WTC11 (cell line): ENCODE measurements at regions not wholly inside any gene's neighbourhood (a gene's known extent, or its start where the extent isn't known, plus 50 kb on each side); places are given as distances from the start of the nearest gene placed in this dataset.

Source experiments
- ATAC-seq: fragments of 200-7000 bp; cut with Tn5 transposase; 2 replicates; pipeline ENCODE4 v1.10.0; 2021; ENCODE audit warnings: mild to moderate bottlenecking, moderate library complexity
- CTCF ChIA-PET: fragments of 300-600 bp; sonication (Branson Sonifier 250); formaldehyde crosslinking; loops from one replicate; lab custom pipeline; 2021; ENCODE audit warnings: antibody characterized with exemption; lab: Charles Lee
- POLR2A ChIA-PET: fragments of 350-600 bp; sonication (Branson Sonifier 250); formaldehyde crosslinking; loops from one replicate; lab custom pipeline; 2021; ENCODE audit warnings: antibody characterized with exemption; lab: Charles Lee
- DNase-seq: peaks from one replicate; pipeline ENCODE4 v3.0.0; 2021; ENCODE audit warnings: low spot score
- H3K27ac Mint-ChIP-seq: 2 replicates; pipeline ENCODE4 v1.8.0; 2021; ENCODE audit warnings: mixed read lengths
- H3K27me3 Mint-ChIP-seq: 2 replicates; pipeline ENCODE4 v1.8.0; 2021; ENCODE audit warnings: low read depth, mild to moderate bottlenecking, moderate library complexity, mixed read lengths
- H3K36me3 Mint-ChIP-seq: 2 replicates; pipeline ENCODE4 v1.8.0; 2021; ENCODE audit warnings: mixed read lengths
- H3K4me1 Mint-ChIP-seq: 2 replicates; pipeline ENCODE4 v1.8.0; 2022; ENCODE audit warnings: mixed read lengths
- H3K4me3 Mint-ChIP-seq: 2 replicates; pipeline ENCODE4 v1.8.0; 2021; ENCODE audit warnings: mild to moderate bottlenecking, moderate library complexity, mixed read lengths
- H3K9me3 Mint-ChIP-seq: 2 replicates; pipeline ENCODE4 v1.8.0; 2021; ENCODE audit warnings: mixed read lengths
- EMX1 ChIP-seq: fragments of 250-450 bp; sonication (Bioruptor Pico); IDR thresholded peaks from 2 replicates; pipeline ENCODE4 v1.8.0; 2021; ENCODE audit warnings: mild to moderate bottlenecking
- ERG ChIP-seq: fragments of 250-450 bp; sonication (Bioruptor Pico); IDR thresholded peaks from 2 replicates; pipeline ENCODE4 v1.8.0; 2021; ENCODE audit warnings: mild to moderate bottlenecking
- ESRRA ChIP-seq: sonication (generic); formaldehyde crosslinking; IDR thresholded peaks from 2 replicates; pipeline ENCODE4 v1.8.1; 2022; ENCODE audit warnings: mild to moderate bottlenecking, missing genetic modification reagents, borderline replicate concordance
- JUN ChIP-seq: sonication (generic); formaldehyde crosslinking; IDR thresholded peaks from 2 replicates; pipeline ENCODE4 v1.8.0; 2023; ENCODE audit warnings: mild to moderate bottlenecking, missing genetic modification reagents
- KAT7 ChIP-seq: sonication (generic); formaldehyde crosslinking; IDR thresholded peaks from 2 replicates; pipeline ENCODE4 v1.8.1; 2023; ENCODE audit warnings: missing genetic modification reagents, mild to moderate bottlenecking, borderline replicate concordance
- NR1H2 ChIP-seq: sonication (generic); formaldehyde crosslinking; IDR thresholded peaks from 2 replicates; pipeline ENCODE4 v1.9.0; 2021; ENCODE audit warnings: mild to moderate bottlenecking, moderate library complexity, missing genetic modification reagents
- NR3C1 ChIP-seq: sonication (generic); formaldehyde crosslinking; conservative IDR thresholded peaks from 2 replicates; pipeline ENCODE4 v1.8.1; 2023; ENCODE audit warnings: low read depth, mild to moderate bottlenecking, missing genetic modification reagents
- STAT6 ChIP-seq: sonication (generic); formaldehyde crosslinking; conservative IDR thresholded peaks from 2 replicates; pipeline ENCODE4 v1.8.1; 2023; ENCODE audit warnings: mild to moderate bottlenecking, low read depth, missing genetic modification reagents, moderate library complexity
- TEAD4 ChIP-seq: sonication (generic); formaldehyde crosslinking; IDR thresholded peaks from 2 replicates; pipeline ENCODE4 v1.8.0; 2022; ENCODE audit warnings: mild to moderate bottlenecking, missing genetic modification reagents
- USF1 ChIP-seq: sonication (generic); formaldehyde crosslinking; IDR thresholded peaks from 2 replicates; pipeline ENCODE4 v1.8.0; 2022; ENCODE audit warnings: mild to moderate bottlenecking, missing genetic modification reagents
- ZBTB21 ChIP-seq: sonication (generic); formaldehyde crosslinking; IDR thresholded peaks from 2 replicates; pipeline ENCODE4 v1.8.1; 2023; ENCODE audit warnings: mild to moderate bottlenecking, missing genetic modification reagents, borderline replicate concordance
- ZNF219 ChIP-seq: sonication (generic); formaldehyde crosslinking; IDR thresholded peaks from 2 replicates; pipeline ENCODE4 v1.8.0; 2023; ENCODE audit warnings: missing genetic modification reagents, mild to moderate bottlenecking, borderline replicate concordance
- ZNF263 ChIP-seq: sonication (generic); formaldehyde crosslinking; IDR thresholded peaks from 2 replicates; pipeline ENCODE4 v1.8.1; 2022; ENCODE audit warnings: low read depth, mild to moderate bottlenecking, moderate library complexity, missing genetic modification reagents
- ZNF396 ChIP-seq: fragments of 250-450 bp; sonication (Bioruptor Pico); IDR thresholded peaks from 2 replicates; pipeline ENCODE4 v1.8.0; 2021; ENCODE audit warnings: mild to moderate bottlenecking, moderate library complexity, borderline replicate concordance
- TF ChIP-seq, protein P1 (sequence below): sonication (generic); formaldehyde crosslinking; IDR thresholded peaks from 2 replicates; pipeline ENCODE4 v1.8.1; 2023; ENCODE audit warnings: mild to moderate bottlenecking, missing genetic modification reagents, borderline replicate concordance
- TF ChIP-seq, protein P2 (sequence below): sonication (generic); formaldehyde crosslinking; IDR thresholded peaks from 2 replicates; pipeline ENCODE4 v1.8.1; 2023; ENCODE audit warnings: mild to moderate bottlenecking, missing genetic modification reagents
- TF ChIP-seq, protein P3 (sequence below): fragments of 250-450 bp; sonication (Bioruptor Pico); conservative IDR thresholded peaks from 2 replicates; pipeline ENCODE4 v1.9.0; 2021; ENCODE audit warnings: mild to moderate bottlenecking
- TF ChIP-seq, protein P4 (sequence below): sonication (generic); formaldehyde crosslinking; IDR thresholded peaks from 2 replicates; pipeline ENCODE4 v1.8.1; 2023; ENCODE audit warnings: mild to moderate bottlenecking, missing genetic modification reagents, moderate library complexity

- ChIA-PET CTCF (no interaction called here), POLR2A (no interaction called here)
- H3K27me3 Mint-ChIP-seq, result no peaks in the 10 kb centered on the region
- ATAC-seq (no peak), DNase-seq (no peak)
- no peak overlapping the region for H3K27ac Mint-ChIP-seq
- no peak overlapping the region for H3K4me3 Mint-ChIP-seq
- H3K9me3 Mint-ChIP-seq, result no peaks in the 10 kb centered on the region
- H3K36me3 Mint-ChIP-seq, result no peaks in the 10 kb centered on the region
- H3K4me1 Mint-ChIP-seq, result peaks cover 11% of the 10 kb centered on the region
- TF ChIP-seq ZNF396 (CRISPR knock-in tag) (no peak), NR3C1 (CRISPR knock-in tag) (no peak), TEAD4 (CRISPR knock-in tag) (no peak), ESRRA (no peak), USF1 (no peak)
- TF ChIP-seq, protein P1, sequence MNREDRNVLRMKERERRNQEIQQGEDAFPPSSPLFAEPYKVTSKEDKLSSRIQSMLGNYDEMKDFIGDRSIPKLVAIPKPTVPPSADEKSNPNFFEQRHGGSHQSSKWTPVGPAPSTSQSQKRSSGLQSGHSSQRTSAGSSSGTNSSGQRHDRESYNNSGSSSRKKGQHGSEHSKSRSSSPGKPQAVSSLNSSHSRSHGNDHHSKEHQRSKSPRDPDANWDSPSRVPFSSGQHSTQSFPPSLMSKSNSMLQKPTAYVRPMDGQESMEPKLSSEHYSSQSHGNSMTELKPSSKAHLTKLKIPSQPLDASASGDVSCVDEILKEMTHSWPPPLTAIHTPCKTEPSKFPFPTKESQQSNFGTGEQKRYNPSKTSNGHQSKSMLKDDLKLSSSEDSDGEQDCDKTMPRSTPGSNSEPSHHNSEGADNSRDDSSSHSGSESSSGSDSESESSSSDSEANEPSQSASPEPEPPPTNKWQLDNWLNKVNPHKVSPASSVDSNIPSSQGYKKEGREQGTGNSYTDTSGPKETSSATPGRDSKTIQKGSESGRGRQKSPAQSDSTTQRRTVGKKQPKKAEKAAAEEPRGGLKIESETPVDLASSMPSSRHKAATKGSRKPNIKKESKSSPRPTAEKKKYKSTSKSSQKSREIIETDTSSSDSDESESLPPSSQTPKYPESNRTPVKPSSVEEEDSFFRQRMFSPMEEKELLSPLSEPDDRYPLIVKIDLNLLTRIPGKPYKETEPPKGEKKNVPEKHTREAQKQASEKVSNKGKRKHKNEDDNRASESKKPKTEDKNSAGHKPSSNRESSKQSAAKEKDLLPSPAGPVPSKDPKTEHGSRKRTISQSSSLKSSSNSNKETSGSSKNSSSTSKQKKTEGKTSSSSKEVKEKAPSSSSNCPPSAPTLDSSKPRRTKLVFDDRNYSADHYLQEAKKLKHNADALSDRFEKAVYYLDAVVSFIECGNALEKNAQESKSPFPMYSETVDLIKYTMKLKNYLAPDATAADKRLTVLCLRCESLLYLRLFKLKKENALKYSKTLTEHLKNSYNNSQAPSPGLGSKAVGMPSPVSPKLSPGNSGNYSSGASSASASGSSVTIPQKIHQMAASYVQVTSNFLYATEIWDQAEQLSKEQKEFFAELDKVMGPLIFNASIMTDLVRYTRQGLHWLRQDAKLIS, result no peak
Measured at GRCh38 chr4:152202415-152202814, 333.5 kb downstream of the FBXW7 start.

DNA sequence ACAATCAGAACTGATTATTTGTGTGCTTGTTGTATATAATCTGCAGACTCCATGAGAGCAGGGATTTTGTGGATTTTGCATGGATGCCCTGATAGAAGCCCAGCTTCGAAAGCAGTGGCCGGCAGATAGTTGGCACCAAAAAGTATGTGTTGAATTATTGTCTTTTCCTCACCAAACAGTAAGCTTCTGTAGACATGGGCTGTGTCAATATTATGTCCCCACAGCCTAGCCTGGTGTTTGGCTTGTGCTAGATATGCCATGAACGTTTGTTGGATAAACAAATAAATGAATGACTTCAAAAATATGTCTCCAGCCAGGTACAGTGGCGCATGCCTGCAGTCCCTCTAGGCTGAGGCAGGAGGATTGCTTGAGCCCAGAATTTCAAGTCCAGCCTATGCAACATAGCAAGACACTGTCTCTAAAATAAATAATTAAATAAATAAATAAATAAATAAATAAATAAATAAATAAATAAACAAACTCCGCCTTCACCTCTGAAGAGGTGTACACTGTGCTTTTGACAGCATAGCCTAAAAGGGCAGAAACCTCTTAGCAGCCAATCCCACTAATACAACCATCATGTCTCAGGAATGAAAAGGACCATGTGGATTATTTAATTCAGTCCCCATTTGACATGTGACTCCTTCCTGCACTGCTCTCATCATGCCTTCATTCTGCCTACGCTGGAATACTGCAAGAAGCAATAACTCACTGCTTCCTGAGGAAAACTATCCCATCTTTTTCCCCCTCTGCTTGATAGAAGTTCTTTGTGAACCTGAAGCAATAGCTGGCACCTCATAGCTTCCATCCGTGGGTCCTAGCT lies 335.2 kb downstream of the FBXW7 start:
- Mint-ChIP-seq H3K27me3 (no peaks in the 10 kb centered on the region), H3K27ac (no peak overlapping the region), H3K4me1 (no peaks in the 10 kb centered on the region), H3K4me3 (no peak overlapping the region), H3K36me3 (no peaks in the 10 kb centered on the region), H3K9me3 (no peaks in the 10 kb centered on the region)
- TF ChIP-seq KAT7 (CRISPR knock-in tag), result no peak
- TF ChIP-seq ERG, result no peak
- TF ChIP-seq, protein P2, sequence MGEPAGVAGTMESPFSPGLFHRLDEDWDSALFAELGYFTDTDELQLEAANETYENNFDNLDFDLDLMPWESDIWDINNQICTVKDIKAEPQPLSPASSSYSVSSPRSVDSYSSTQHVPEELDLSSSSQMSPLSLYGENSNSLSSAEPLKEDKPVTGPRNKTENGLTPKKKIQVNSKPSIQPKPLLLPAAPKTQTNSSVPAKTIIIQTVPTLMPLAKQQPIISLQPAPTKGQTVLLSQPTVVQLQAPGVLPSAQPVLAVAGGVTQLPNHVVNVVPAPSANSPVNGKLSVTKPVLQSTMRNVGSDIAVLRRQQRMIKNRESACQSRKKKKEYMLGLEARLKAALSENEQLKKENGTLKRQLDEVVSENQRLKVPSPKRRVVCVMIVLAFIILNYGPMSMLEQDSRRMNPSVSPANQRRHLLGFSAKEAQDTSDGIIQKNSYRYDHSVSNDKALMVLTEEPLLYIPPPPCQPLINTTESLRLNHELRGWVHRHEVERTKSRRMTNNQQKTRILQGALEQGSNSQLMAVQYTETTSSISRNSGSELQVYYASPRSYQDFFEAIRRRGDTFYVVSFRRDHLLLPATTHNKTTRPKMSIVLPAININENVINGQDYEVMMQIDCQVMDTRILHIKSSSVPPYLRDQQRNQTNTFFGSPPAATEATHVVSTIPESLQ (CRISPR knock-in tag), result no peak
- TF ChIP-seq, protein P3, sequence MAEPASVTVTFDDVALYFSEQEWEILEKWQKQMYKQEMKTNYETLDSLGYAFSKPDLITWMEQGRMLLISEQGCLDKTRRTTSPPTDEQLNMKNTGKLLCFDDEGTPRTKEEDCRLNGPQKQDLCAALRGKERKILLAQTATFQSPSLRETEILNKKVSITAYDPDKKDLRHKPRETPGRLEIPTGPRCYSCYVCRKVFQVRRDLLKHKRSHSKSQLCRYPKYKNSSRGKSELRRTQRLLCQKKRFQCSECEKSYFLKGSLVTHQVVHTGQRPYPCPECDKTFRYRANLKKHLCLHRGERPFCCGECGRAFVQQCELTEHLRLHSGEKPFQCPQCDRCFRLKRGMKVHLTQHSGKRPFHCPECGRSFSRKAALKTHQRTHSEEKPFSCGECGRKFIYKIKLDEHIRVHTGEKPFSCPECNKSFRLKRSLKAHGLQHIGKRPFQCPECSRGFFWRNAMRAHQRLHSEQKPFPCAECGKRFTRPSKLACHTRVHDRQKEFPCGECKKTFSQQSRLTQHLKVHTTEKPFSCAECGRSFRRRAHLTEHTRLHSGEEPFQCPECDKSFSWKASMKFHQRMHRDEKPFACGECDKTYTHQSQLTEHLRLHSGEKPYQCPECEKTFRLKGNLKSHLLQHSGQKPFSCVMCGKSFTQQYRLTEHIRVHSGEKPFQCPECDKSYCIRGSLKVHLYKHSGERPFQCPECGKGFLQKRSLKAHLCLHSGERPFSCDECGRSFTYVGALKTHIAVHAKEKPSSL, result no peak
- no peak for TF ChIP-seq STAT6
- TF ChIP-seq NR3C1 (CRISPR knock-in tag), result no peak
- no peak for TF ChIP-seq NR1H2
- TF ChIP-seq, protein P4, sequence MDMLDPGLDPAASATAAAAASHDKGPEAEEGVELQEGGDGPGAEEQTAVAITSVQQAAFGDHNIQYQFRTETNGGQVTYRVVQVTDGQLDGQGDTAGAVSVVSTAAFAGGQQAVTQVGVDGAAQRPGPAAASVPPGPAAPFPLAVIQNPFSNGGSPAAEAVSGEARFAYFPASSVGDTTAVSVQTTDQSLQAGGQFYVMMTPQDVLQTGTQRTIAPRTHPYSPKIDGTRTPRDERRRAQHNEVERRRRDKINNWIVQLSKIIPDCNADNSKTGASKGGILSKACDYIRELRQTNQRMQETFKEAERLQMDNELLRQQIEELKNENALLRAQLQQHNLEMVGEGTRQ (CRISPR knock-in tag), result no peak
- no peak for TF ChIP-seq JUN
- no peak for TF ChIP-seq ZBTB21 (CRISPR knock-in tag)
- no peak for TF ChIP-seq ZNF219 (CRISPR knock-in tag)
- TF ChIP-seq ZNF263 (CRISPR knock-in tag), result no peak
- TF ChIP-seq EMX1 (CRISPR knock-in tag), result no peak
- ChIA-PET POLR2A (no interaction called here), CTCF (no interaction called here)
- DNase-seq (no peak), ATAC-seq (no peak)
